SU-DHL-6 (cell line): ENCODE measurements at regions not wholly inside any gene's neighbourhood (a gene's known extent, or its start where the extent isn't known, plus 50 kb on each side); places are given as distances from the start of the nearest gene placed in this dataset.

Experiments
- CTCF ChIP-seq: fragments of 200-600 bp; sonication (generic); IDR thresholded peaks from one replicate; pipeline ENCODE4 v1.5.1; 2017; ENCODE audit warnings: antibody characterized with exemption, mild to moderate bottlenecking, low read length, moderate library complexity; ENCODE audit not compliant: insufficient read depth, poor library complexity, severe bottlenecking
- EZH2phosphoT487 ChIP-seq: fragments of 200-600 bp; sonication (generic), shearing (Covaris generic); conservative IDR thresholded peaks from 2 replicates; pipeline ENCODE4 v1.6.1; 2018; ENCODE audit warnings: mild to moderate bottlenecking, antibody characterized with exemption, low read length, moderate library complexity, mixed read lengths

- TF ChIP-seq CTCF = no peak
- TF ChIP-seq EZH2phosphoT487 = no peak
Measured at GRCh38 chr7:25732766-25733217, 419.2 kb upstream of the NFE2L3 start.
